GM18498 (cell line): ENCODE measurements at regions not wholly inside any gene's neighbourhood (a gene's known extent, or its start where the extent isn't known, plus 50 kb on each side); places are given as distances from the start of the nearest gene placed in this dataset.

ENCODE experiments used
- ATAC-seq: cut with Tn5 transposase; IDR thresholded peaks from one replicate; pipeline ENCODE4 v1.9.1; 2021; ENCODE audit warnings: mild to moderate bottlenecking, moderate library complexity; ENCODE audit not compliant: unreplicated experiment

DNA sequence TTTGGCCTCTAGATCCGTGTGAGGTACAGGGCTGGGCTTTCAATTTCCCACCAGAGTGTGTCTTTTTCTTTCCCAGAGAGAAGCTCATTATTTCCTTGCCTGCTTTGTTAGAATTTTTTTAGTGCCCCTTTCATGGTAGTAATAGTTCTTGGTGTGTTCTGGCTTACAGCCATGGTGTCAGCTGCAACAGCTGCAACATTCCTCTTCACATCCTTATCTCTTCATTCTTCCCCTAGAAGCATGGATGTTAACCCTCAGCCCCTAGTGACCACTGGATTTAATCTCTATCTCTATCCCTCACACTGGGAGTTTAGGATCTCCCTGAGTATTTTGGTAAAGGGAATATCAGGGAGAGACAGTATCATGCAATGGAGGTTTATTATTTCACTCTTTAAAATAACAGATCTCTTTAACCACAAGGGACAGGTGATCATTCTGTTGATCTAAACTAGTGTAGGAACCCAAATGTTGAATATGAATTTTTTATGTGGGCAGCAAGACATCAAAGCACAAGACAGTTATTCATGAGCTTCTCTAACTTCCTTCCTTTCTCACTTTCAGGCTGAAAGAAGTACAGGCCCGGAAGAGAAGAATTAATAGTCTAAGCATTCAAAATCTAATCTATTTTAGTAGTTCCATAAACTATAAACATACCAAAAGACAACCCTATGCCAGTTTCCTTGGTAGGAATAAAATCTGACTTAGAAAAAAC lies 160.2 kb downstream of the FAM170A start:
- ATAC-seq = no peak

DNA sequence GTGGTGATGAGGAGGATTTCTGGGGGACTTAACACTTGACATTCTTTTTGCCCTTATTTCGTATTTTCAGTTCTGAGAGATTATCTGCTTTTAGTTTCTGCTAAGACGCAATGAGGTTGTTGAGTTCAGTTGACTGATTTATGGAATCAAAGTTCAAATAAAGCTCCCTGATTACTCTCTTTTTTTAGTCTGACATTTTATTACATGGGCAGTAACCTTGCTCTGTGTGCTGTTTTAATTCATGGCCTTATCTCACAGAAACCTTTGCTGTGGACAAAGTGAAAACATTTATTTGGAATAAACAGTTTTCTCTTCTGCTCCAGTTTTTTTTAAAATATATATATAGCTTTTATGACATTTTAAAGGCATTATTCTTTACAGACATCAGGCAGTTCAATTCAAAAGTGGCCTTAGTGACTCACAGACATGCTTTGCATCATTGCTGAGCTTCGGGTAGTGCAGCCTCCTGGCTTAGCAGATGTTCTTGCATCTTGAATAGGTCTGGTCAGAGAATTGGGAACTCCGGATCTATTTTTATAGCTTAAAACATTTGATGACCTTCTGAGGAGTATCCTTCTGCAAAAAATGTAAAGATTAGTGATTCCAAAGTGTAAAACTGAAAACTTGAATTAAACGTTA lies 162.9 kb downstream of the FAM170A start:
- ATAC-seq = no peak

DNA sequence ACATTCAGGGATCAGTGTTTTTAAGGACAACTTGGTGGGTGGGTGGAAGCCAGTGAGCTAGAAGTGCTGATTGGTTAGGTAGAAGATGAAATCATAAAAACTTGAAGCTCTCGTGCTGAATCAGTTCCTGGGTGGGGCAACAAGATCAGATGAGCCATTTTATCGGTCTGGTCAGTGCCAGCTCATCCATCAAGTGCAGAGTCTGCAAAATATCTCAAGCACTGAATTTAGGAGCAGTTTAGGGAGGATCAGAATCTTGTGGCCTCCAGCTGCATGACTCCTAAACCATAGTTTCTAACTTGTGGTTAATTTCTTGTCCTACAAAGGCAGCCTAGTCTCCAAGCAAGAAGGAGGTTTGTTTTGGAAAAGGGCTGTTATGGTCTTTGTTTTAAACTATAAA lies 166.4 kb downstream of the FAM170A start:
- no peak for ATAC-seq

DNA sequence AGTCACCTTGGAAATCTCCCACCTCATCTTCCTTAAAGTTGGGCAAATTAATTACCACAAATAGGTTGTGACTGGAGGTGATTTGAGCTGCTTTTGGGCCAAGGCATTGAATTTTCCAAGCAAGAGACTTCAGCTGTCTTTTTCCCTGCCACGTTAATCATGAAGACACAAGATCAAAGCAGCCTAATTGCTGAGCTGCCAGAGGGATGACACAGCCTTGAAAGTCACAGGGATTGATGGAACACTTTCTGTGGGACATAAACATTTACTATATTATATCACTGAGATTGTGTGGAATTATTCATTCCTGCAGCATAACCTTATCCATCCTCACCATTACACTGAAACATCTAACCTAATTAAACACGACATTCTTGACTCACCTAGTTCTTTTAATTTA lies 172.2 kb downstream of the FAM170A start:
- ATAC-seq = no peak

DNA sequence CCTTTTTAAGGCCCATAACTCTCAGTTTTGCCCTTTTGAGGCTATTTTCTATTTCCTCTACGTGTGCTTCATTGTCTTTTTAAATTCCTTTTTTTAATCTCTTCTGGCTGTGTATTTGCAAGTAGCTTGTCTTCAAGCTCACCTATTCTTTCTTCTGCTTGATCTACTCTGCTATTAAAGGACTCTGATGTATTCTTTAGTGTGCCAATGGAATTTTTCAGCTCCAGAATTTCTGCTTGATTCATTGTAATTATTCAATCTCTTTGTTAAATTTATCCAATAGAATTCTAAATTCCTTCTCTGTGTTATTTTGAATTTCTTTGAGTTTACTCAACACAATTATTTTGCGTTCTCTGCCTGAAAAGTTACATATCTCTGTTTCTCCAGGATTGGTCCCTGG lies 178.7 kb downstream of the FAM170A start:
- ATAC-seq = no peak

DNA sequence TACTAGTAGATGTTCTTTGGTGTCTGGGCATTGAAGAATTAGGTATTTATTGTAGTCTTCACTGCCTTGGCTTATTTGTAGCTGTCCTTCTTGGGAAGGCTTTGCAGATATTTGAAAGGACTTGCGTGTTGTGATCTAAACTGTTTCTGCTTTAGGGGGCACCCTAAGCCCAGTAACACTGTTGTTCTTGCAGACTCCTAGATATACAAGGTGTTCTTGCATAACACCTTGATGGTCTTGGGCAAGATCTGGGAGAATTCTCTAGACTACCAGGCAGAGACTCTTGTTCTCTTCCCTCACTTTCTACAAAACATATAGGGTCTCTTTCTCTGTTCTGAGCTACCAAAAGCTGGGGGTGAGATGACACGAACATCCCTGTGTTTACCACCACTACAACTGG lies 179.1 kb downstream of the FAM170A start:
- no peak for ATAC-seq

DNA sequence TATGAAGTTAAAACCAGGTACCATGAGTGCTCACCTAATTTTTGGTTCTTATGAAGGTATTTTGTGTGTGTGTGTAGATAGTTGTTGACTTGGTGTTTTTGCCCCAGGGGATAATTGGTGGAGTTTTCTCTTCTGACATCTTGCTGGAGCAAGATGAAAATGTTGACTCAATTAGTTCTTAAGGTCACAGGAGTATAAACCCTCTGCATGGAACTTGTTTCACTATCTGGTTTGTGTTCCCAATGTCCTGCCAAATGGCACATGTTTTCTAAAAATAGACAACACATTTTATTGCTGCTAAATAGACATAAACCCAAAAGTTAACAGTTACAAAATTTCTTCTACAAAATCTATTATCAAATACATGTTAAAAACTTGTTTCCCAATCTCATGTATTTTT lies 180.9 kb downstream of the FAM170A start:
- ATAC-seq = no peak

DNA sequence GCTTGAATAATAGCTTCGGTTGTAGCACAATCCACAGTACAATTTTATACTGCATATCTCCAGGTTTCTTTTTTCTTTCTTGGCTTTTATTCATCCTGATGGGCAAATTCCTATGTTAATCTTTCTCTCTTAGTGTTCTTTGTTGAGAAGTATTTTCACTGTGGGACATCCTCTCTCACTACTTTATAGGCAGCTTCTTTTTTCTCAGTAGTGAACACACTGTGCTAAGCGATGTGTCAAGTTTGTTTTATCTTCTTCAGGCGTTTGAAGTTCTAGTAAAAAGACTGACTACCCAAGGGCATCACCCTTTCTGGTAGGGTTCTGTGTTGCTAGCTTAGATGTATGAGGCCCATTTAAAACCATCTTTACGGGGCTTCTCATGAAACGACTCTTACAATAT lies 182.1 kb downstream of the FAM170A start:
- no peak for ATAC-seq

DNA sequence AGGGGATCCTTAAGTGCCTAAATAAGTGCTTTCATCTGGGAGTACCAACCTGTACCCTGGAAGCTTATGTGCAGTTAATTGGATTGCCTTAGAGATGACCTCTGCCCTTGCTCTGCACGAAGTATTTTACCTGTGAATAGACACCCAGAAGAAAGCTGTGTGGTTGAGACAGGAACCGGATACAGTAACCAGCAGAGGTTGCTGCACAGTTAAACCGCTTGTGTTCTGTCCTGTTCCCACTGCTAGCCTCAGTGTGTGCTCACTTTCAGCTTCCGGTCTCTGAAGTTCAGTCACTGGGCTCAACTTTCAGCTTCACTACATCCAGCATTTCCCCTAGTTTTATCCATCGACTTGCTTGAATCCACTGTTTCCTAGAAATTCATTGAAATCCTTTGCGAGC lies 185.3 kb downstream of the FAM170A start:
- ATAC-seq = no peak

DNA sequence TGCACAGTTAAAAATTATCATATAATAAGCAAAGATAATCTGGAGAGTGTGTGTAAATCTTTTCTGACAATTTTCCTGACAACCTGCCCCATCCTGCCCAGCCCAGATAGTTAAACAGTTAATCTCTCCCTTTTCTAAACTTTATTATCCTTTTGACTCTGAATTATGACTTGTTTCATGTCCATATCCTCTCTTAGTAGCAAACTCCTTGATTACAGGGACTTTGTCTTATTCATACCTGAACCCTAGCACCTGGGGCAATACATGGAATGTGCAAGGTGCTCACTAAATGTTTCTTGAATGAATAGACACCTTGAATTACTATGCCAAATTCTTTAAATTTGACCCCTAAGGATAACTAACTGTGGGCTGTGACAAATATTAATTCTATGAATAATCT lies 186.7 kb downstream of the FAM170A start:
- no peak for ATAC-seq

DNA sequence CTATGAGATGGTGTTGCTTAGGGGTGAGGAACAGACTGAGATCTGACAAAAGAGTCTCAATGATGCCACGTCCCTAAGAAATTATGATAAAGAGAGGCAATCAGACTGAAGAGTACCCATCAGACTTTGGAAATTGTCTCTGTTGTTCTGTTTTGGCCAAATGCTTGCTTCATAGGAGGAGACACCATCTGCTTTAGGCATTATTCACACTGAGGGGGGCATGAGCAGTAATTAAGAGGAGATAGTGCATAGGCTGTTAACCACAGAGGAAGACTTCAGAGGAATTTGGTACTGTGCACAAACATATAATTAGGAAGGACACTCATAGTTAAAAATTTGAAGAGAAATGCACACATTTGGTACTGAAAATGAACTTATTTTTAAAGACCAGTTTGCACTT lies 190.7 kb downstream of the FAM170A start:
- ATAC-seq = no peak

DNA sequence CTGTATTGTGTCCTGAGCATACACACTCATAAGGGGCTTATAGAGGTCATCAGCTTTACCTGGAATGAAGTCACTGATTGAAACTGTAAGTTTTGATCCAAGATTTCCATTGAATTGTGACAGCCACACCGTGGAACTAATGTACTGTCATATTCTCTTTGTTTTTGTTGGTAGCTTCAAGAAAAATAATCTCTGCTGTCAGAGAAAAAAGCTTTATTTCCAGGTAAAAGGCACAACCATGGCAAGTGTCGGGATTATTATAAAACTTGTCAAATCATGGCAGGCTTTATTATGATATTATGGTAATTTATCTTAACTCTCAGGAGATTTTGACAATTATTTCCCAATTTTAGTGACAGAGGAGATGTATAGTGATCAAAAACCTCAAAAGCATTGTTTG lies 191.2 kb downstream of the FAM170A start:
- ATAC-seq = no peak

DNA sequence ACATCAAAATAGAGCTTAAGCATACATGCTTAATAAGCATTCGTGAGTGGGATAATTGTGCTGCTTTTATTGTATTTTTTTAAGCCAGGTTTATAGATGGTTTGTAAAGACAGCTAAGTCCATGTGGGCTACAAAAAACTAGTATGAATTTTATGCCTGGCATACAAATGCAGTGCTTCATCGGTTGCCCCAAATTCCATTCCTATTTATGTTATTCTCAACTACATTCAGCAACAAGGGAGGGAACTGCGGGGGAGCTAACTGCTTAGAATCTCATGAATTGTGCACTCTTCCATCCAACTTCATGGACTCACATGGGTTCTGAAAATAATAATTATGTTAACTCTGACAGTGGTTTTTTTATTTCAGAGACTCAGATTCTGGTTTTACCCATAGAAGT lies 199.2 kb downstream of the FAM170A start:
- no peak for ATAC-seq

DNA sequence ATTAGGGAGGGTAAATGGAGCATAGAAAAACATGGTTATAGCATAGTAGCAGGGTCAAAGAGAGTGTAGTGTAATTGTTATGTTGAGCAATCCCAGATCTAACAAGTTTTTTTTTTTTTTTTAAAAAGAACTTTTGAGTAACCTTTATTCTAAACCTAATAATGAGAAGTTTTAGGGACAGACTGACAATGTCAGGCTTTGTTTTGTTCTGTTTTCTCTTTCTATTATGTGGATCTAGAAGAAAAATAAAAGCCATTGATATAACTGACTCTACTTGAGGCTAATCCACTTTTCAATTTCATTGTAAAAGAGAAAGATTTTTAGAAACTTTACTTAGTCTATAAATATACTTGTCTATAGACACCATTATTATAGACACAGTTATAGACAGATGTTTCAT lies 200.0 kb downstream of the FAM170A start:
- ATAC-seq = no peak

DNA sequence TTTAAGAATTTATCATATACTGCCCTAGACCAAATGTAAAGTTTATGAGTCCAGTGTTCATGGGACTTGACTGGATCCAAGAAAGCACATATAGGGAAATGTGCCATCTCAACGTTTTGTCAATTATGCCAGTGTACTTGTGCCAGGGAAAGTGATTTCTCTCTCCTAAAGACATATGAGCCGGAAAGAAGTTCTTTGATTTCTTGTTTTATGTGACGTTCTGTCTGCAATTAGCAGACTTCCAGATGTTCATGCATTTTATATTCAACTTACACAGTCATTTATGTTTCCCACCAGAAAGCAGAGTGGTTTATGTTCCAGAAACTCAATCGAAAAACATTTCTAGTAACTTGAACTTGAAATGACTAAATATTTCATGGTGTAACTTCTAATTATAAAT lies 203.8 kb downstream of the FAM170A start:
- ATAC-seq = no peak

DNA sequence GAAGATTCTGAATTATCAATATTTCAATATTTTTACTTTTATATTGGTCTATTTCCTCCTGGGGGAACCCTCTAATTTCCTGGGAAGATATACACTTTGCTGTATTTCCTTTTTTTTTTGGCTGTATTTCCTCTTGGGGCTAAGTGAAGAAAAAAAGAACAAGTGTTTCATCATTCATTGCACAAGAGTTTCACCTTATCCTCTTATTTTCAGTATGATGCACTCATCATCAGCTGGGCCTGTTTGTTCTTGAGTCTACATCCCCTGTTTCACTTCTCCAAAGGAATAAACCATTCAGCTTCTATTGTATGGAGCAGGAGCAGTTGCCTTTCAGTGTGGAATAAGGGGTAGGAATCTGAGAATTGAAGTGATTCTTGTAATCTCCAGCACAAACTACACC lies 210.8 kb downstream of the FAM170A start:
- ATAC-seq = no peak

DNA sequence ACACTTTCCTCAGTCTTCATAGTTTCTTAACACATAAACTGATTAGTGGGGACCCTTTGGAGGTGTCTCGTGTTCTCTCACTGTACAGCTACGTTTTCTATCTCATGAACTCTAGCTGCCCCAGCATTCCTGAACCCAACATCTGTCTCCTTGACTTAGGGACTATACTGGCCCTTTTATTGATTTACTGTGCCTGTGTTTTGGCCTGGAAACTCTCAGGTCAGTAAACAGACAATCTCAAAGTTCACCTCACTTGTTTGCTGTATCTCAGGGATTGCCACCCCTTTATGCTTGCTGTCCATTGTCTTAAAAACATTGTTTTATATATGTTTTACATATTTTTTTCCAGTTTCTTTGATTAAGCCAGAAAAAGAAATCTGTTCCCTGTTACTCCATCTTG lies 222.8 kb downstream of the FAM170A start:
- ATAC-seq = no peak

DNA sequence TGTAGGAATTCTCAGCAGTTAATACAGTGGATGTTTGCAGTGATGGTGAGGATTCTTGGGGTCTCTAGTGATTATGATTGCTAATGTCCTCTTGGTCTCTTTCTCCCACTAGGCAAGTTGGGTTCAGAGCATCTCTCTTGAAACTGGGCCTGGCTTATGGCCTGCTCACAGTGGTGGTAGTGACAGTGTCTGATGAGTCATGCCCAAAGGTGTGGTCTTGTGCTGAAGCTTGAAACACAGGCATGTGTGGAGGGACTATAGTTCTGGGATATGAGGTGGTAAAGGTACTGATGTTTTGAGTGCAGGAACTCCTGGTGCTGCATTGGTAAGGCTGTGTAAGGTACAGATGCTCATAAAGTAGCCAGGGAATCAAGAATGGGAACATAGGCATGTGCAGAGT lies 231.1 kb downstream of the FAM170A start:
- no peak for ATAC-seq

DNA sequence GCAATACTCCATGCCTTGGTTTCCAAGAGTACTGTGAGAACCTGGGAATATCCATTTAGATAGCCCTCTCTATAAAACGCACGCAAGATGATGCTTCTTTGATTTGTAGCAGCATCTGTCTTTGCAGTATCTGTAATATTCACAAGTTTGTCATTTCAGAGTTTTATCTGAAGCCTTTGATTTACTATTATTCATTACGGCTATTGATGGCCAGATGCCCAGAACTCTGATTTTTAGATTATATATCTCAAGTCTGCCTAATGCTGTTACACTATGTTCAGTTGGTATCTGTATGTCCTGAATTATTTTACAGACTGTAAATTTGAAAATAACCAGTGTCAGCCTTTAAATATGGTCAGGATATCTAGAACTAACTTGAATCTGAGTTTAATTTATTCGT lies 233.3 kb downstream of the FAM170A start:
- no peak for ATAC-seq

DNA sequence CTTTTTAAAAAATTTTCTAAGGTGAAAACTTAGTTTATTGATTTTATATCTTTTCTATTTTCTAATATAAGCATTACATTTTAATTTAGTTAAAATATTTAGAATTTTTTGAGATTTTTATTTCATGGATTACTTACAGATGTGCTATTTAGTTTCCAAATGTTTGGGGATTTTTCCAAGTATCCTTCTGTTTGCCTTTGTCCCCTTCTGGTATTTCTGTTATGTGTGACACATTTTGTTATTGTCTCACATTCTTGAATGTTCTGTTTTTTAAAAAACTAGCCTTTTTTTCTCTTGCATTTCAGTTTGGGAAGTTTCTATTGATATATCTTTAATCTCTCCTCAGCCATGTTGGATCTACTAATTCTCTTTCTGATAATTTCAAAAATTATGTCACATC lies 234.9 kb downstream of the FAM170A start:
- no peak for ATAC-seq

DNA sequence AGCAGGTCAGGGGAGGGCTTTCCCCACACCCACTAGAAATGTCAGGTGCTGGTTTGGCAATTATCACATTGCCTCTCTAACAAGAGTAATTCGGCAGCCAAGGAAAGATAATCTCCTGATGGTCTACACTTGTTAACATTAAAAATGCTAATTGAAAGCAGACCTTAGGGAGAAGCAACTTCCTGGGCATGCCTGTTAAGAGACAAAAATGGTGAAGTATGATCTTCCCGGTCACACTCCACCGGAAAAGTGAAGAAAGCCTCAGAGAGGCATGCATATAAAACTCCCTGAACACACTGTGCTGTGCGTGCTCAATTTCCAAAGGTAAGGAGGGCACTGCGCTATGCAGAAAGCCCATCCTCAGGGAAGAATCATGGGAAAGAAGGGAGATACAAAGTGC lies 244.3 kb downstream of the FAM170A start:
- no peak for ATAC-seq

DNA sequence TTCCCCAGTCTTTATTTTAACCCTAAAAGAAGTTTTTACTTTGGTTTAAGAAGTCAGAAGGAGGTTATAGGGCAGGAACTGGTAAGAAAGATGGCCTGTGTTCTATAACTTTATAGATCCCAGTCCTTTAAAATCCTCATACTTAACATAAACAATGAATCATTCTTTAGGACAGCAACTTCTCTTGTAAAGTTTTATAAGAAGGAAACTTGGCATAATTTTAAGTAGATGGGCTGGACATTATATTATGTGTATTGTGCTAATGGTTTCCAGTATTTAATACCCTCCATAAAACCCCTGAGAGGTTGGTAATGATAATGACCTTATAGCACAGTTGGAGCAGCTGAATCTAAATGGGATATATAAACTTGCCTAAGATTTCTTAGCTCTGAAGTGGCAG lies 247.2 kb downstream of the FAM170A start:
- ATAC-seq = no peak

DNA sequence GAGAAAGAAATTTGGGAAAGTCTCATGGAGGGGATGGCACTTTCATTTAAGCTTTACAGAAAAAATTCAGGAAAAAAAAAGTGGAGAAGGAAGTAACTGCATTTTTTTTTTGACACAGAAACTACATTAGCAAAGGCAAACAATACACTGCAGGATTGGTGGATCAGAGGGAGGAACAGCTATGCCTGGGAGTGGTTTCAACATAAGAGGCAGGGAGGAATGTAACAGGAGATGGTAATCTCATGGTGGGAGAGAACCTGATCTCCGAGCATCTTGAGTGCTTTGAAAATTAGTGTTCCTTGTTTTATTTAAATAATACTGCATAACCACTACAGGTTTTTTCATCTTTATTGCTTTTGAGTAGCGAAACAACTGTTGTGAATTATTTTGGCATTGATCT lies 249.4 kb downstream of the FAM170A start:
- no peak for ATAC-seq
